Liver (tissue), 3 donors: ENCODE measurements at regions not wholly inside any gene's neighbourhood (a gene's known extent, or its start where the extent isn't known, plus 50 kb on each side); places are given as distances from the start of the nearest gene placed in this dataset.

Experiments used
- CTCF ChIP-seq: fragments of 150-350 bp; IDR thresholded peaks from 2 replicates; pipeline ENCODE4 v1.5.1; 2017; ENCODE audit warnings: improper control_type of control experiment, low read depth, low read length; ENCODE audit not compliant: missing input control
- FOXA1 ChIP-seq: IDR thresholded peaks from 2 replicates; pipeline ENCODE4 v1.6.1; 2016; ENCODE audit warnings: antibody characterized with exemption
- GABPA ChIP-seq, 2 donors: IDR thresholded peaks in 1 of 2; conservative IDR thresholded peaks in 1 of 2; 2 replicates each; pipeline ENCODE4 v1.6.1; 2016; ENCODE audit warnings: antibody characterized with exemption in 2 of 2, mild to moderate bottlenecking in 1 of 2, moderate library complexity in 1 of 2
- JUND ChIP-seq, 2 donors: IDR thresholded peaks; 2 replicates each; pipeline ENCODE4 v1.6.1; 2016; ENCODE audit warnings: antibody characterized with exemption in 2 of 2
- MAX ChIP-seq: IDR thresholded peaks from 2 replicates; pipeline ENCODE4 v1.6.1; 2016; ENCODE audit warnings: antibody characterized with exemption
- RAD21 ChIP-seq, 2 donors: IDR thresholded peaks; 2 replicates each; pipeline ENCODE4 v1.6.1; 2016; ENCODE audit warnings: antibody characterized with exemption in 2 of 2, mild to moderate bottlenecking in 2 of 2
- REST ChIP-seq: IDR thresholded peaks from 2 replicates; pipeline ENCODE4 v1.6.1; 2016; ENCODE audit warnings: antibody characterized with exemption, mild to moderate bottlenecking
- SP1 ChIP-seq: IDR thresholded peaks from 2 replicates; pipeline ENCODE4 v1.6.1; 2018; ENCODE audit warnings: antibody characterized with exemption, mild to moderate bottlenecking
- TAF1 ChIP-seq: conservative IDR thresholded peaks from 2 replicates; pipeline ENCODE4 v1.6.1; 2016; ENCODE audit warnings: antibody characterized with exemption, mild to moderate bottlenecking
- YY1 ChIP-seq: IDR thresholded peaks from 2 replicates; pipeline ENCODE4 v1.6.1; 2016; ENCODE audit warnings: antibody characterized with exemption, mild to moderate bottlenecking
- donor health status: healthy.
- donor health status: healthy.

- TF ChIP-seq SP1 (no peak), MAX (no peak), RAD21 (IDR thresholded peaks at IDR 0.05) (no peak), CTCF (no peak), FOXA1 (no peak), REST (no peak), TAF1 (no peak), GABPA (IDR thresholded peaks at IDR 0.05 in 1 of 2, conservative IDR thresholded peaks at IDR 0.05 in 1 of 2) (no peak), JUND (IDR thresholded peaks at IDR 0.05) (no peak), YY1 (no peak)
Measured at GRCh38 chr3:3499012-3499562, 300.1 kb upstream of the LRRN1 start.
